ENCODE measurements at regions not wholly inside any gene's neighbourhood (a gene's known extent, or its start where the extent isn't known, plus 50 kb on each side); places are given as distances from the start of the nearest gene placed in this dataset.

DNA sequence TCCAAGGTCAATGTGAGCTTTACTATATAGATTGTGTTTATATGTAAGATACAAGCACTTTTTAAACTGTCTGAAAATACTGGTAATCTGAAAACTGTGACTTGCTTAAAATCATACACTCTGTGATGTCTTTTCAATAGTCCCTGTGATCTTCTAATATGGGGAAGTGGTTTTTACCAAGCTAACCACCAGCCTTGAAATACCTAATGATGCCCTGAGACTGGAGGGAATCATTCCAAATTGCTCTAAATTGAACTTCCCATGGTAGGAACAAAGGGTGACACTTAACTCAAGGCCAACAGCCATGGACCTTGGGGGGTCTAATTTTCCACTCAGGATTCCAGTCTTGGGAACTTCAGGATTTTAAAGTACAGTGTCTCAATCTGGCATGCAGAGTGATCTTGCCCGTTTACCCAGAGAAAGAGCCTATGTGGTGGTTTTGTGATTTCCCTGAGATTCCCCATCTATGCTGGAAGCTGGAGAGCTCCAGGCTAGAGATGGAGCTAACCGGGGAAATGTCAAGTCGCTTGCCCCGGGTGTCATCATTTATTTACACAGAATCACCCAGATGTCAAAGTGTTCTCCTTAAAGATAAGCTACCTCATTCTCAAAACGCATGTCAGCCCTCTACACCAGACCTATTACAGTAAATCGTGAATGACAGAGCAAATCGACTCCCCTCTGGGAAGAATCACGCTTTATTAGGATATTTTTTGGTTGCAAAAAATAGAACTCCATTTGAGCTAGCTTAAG lies 198.5 kb downstream of the SP3 start:
- H3K36me3 Mint-ChIP-seq (ENCODE audit: insufficient read depth, unreplicated experiment): no peaks in the 10 kb centered on the region
- DNase-seq (ENCODE audit: unreplicated experiment): no peak
- H3K4me1 Mint-ChIP-seq (ENCODE audit: insufficient read depth, unreplicated experiment): no peaks in the 10 kb centered on the region
- H3K27ac Mint-ChIP-seq (ENCODE audit: low read depth, unreplicated experiment): no peak overlapping the region
- POLR2A ChIA-PET: interaction anchor here (0.6 kb wide), 1 partner anchor 367 kb away, joined by 3 read pairs; no protein-coding TSS in a partner anchor
- intact Hi-C loops (cut with micrococcal nuclease): no loop called here
- no peaks in the 10 kb centered on the region for H3K27me3 Mint-ChIP-seq (ENCODE audit: insufficient read depth, unreplicated experiment)
- TF ChIP-seq, protein P1, sequence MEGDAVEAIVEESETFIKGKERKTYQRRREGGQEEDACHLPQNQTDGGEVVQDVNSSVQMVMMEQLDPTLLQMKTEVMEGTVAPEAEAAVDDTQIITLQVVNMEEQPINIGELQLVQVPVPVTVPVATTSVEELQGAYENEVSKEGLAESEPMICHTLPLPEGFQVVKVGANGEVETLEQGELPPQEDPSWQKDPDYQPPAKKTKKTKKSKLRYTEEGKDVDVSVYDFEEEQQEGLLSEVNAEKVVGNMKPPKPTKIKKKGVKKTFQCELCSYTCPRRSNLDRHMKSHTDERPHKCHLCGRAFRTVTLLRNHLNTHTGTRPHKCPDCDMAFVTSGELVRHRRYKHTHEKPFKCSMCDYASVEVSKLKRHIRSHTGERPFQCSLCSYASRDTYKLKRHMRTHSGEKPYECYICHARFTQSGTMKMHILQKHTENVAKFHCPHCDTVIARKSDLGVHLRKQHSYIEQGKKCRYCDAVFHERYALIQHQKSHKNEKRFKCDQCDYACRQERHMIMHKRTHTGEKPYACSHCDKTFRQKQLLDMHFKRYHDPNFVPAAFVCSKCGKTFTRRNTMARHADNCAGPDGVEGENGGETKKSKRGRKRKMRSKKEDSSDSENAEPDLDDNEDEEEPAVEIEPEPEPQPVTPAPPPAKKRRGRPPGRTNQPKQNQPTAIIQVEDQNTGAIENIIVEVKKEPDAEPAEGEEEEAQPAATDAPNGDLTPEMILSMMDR (IDR thresholded peaks at IDR 0.05; ENCODE audit: unreplicated experiment): no peak
- BruUV-seq (replicated peaks): no TSS peak
- CTCF ChIA-PET: interaction anchor here (0.5 to 1.0 kb wide), 3 partner anchors 11 to 97 kb away, joined by 3 to 4 read pairs (median 3); no protein-coding TSS in a partner anchor
- no peak overlapping the region for H3K4me3 Mint-ChIP-seq (ENCODE audit: unreplicated experiment)
- H3K9me3 Mint-ChIP-seq (ENCODE audit: unreplicated experiment): no peaks in the 10 kb centered on the region

DNA sequence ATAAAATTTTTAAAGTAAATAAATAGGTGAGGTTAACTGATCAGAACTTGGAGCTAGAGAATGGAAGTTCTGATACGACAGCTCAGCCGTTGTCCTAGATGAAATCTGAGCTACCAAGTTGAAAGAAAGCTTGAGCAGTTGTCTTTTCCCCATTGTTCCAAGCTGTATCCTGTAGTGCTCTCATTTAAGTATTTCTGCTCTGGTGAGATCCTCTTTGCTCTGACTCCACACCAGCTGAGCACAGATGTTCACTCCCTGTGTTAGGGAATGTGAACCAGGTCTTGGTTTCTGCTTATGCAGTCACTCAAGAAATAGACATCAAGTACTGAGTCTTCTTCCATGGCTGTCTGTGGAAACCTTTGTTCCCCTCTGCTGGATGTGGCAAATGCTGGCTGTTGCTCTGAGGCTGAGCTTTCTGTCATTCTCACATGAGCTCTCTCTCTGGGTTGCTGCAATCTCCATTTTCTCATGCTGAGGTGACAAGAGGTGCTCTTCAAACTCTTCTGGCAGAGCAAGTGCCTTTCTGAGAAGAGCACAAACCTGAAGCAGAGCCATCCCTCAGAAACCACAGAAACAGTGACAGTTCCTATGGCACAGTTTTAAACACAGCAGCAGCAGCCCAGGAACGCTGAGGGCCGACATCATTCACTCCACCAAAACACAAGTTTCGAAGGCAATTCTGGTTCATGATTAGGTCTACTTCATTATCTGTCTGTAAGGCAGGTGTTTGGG lies 194.1 kb downstream of the SP3 start:
- BruUV-seq (replicated peaks): no TSS peak
- no peak overlapping the region for H3K27ac Mint-ChIP-seq (ENCODE audit: low read depth, unreplicated experiment)
- no peak overlapping the region for H3K4me3 Mint-ChIP-seq (ENCODE audit: unreplicated experiment)

DNA sequence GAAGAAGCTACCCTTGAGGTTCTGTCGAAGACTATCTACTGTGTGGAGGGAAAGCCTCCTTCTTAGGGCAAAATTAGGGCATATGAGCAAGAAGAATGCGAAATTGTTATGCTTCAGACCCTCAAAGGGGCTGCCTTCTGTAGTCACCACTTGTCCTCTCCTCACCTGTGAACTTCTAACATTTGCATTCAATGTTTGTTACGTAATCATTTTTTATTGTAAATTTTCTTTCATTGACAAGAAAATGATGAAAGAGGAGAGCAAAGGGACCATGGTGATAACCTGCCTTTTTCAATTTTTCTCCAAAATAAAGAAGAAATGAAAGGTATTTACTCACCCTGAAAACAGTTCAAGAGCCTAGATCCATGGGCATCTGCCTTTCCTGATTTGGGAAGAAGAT lies 193.0 kb downstream of the SP3 start:
- H3K4me3 Mint-ChIP-seq (ENCODE audit: unreplicated experiment): no peak overlapping the region
- no peak for DNase-seq (ENCODE audit: unreplicated experiment)
- H3K4me1 Mint-ChIP-seq (ENCODE audit: insufficient read depth, unreplicated experiment): no peaks in the 10 kb centered on the region
- H3K36me3 Mint-ChIP-seq (ENCODE audit: insufficient read depth, unreplicated experiment): no peaks in the 10 kb centered on the region
- H3K27ac Mint-ChIP-seq (ENCODE audit: low read depth, unreplicated experiment): no peak overlapping the region
- no TSS peak for BruUV-seq (replicated peaks)
- CTCF ChIA-PET: no interaction called here
- no peaks in the 10 kb centered on the region for H3K9me3 Mint-ChIP-seq (ENCODE audit: unreplicated experiment)
- intact Hi-C loops (cut with micrococcal nuclease): no loop called here
- H3K27me3 Mint-ChIP-seq (ENCODE audit: insufficient read depth, unreplicated experiment): no peaks in the 10 kb centered on the region
- POLR2A ChIA-PET: interaction anchor here (0.7 kb wide), 1 partner anchor 191 kb away, joined by 3 read pairs; no protein-coding TSS in a partner anchor
- TF ChIP-seq, protein P1 (IDR thresholded peaks at IDR 0.05; ENCODE audit: unreplicated experiment): no peak

More for the DNA sequence above, 194.1 kb downstream of the SP3 start:
- H3K9me3 Mint-ChIP-seq (ENCODE audit: unreplicated experiment): no peaks in the 10 kb centered on the region
- no peaks in the 10 kb centered on the region for H3K36me3 Mint-ChIP-seq (ENCODE audit: insufficient read depth, unreplicated experiment)
- no peaks in the 10 kb centered on the region for H3K4me1 Mint-ChIP-seq (ENCODE audit: insufficient read depth, unreplicated experiment)
- intact Hi-C loops (cut with micrococcal nuclease): no loop called here
- ChIA-PET CTCF (interaction anchor here (0.7 kb wide), 1 partner anchor 340 kb away, joined by 3 read pairs; no protein-coding TSS in a partner anchor), POLR2A (no interaction called here)
- H3K27me3 Mint-ChIP-seq (ENCODE audit: insufficient read depth, unreplicated experiment): no peaks in the 10 kb centered on the region
- no peak for DNase-seq (ENCODE audit: unreplicated experiment)
- TF ChIP-seq, protein P1 (IDR thresholded peaks at IDR 0.05; ENCODE audit: unreplicated experiment): no peak

DNA sequence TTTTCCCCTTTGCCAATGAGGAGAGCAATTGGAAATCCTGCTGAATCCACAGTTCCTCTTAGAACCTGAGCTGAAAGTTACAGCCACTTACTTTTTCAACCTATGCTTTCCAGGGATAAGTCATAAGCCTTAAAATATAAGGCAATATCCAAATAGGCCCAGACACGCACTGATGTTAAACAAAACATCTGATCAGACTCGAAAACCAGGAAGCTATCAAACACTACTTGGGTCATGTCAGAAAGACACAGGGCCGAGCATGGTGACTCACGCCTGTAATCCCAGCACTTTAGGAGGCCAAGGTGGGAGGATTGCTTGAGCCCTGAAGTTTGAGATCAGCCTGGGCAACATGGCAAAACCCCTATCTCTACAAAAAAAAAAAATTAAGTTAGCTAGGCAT lies 192.1 kb downstream of the SP3 start:
- H3K27me3 Mint-ChIP-seq (ENCODE audit: insufficient read depth, unreplicated experiment): no peaks in the 10 kb centered on the region
- H3K9me3 Mint-ChIP-seq (ENCODE audit: unreplicated experiment): no peaks in the 10 kb centered on the region
- intact Hi-C loops (cut with micrococcal nuclease): no loop called here
- H3K36me3 Mint-ChIP-seq (ENCODE audit: insufficient read depth, unreplicated experiment): no peaks in the 10 kb centered on the region
- DNase-seq (ENCODE audit: unreplicated experiment): peak; percentile 30
- no peak overlapping the region for H3K27ac Mint-ChIP-seq (ENCODE audit: low read depth, unreplicated experiment)
- no peak overlapping the region for H3K4me3 Mint-ChIP-seq (ENCODE audit: unreplicated experiment)
- H3K4me1 Mint-ChIP-seq (ENCODE audit: insufficient read depth, unreplicated experiment): no peaks in the 10 kb centered on the region
- TF ChIP-seq, protein P1 (IDR thresholded peaks at IDR 0.05; ENCODE audit: unreplicated experiment): no peak
- ChIA-PET POLR2A (no interaction called here), CTCF (interaction anchor here (0.5 to 0.6 kb wide), 2 partner anchors 157 to 161 kb away, joined by 3 to 4 read pairs; no protein-coding TSS in a partner anchor)
- no TSS peak for BruUV-seq (replicated peaks)
